ENCODE measurements at regions not wholly inside any gene's neighbourhood (a gene's known extent, or its start where the extent isn't known, plus 50 kb on each side); places are given as distances from the start of the nearest gene placed in this dataset.

DNA sequence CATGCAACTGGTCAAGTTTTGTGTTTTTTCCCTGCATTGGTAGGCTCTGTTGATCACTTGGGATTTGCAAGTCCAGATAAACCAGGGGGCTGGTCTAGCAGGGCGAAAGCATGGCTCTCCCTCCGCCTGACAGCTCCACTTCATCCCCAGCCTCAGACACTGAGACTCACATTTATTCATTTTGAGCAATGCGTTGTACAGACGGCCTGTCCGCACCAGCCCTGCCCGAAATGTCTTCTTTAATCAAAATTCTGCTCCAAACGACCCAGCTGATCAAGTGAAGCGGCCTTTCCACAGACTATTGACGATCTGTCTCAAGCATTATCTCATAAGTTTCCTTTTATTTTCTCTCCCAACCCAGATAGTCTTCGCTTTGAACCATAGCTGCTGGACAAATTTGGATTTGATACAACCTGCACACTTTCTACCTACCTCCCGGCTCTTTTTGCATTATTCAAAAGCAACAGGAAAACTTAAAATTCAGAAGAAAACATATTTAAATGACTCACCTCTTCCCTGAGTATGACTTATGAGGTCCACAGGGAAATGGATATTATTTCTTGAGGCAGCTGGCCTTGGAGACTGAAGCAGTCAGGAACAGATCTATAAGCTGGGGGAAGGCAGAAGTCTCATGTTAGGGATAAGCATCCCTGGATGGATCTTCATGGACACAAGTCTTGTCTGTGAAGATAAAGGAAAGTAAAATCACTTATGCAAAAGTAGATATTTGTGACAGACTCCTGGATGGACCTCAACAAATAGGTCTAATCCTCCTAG lies 498.9 kb upstream of the MGMT start:
- no peak overlapping the region for H3K4me3 Mint-ChIP-seq
- no peaks in the 10 kb centered on the region for H3K36me3 Mint-ChIP-seq (ENCODE audit: low read depth)
- peaks cover 10% of the 10 kb centered on the region for H3K27me3 Mint-ChIP-seq
- no peaks in the 10 kb centered on the region for H3K4me1 Mint-ChIP-seq (ENCODE audit: low read depth)
- no peaks in the 10 kb centered on the region for H3K9me3 Mint-ChIP-seq
- H3K27ac Mint-ChIP-seq: no peak overlapping the region

- H3K27me3 Mint-ChIP-seq: peaks cover 14% of the 10 kb centered on the region
Measured at GRCh38 chr10:128969551-128969950, 497.5 kb upstream of the MGMT start.

DNA sequence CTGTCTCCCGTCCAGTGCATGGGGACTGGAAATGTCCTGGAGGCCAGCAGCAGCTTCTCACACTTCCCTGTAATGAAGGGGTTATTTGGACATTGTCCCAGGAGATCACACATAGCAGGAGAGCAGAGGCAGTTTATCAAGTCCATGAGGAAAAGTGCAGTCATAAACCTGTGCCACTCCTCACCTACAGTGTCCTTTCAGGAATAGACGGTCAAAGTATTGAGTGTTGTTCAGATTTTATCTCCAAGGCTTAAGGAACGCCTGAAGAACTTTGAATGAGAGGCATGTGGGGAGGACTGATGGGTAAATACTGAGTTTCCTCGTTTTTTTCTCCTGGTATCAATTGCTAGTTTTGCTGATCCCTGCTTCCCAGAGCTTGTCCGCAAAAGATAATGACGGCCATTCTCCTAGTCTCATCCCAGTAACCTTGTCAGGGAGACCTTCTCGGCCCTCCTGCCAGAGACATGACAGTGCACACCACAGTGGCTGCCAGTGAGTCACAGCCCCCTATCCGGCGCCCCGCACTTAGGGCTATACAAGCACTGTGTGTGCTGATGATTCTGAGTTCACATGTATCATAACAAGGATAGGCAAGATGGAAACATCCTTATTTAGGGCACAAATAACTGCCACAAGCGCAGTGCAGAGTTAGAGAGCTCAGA lies 495.5 kb upstream of the MGMT start:
- no peaks in the 10 kb centered on the region for H3K9me3 Mint-ChIP-seq
- no peaks in the 10 kb centered on the region for H3K4me1 Mint-ChIP-seq (ENCODE audit: low read depth)
- peaks cover 19% of the 10 kb centered on the region for H3K27me3 Mint-ChIP-seq
- no peaks in the 10 kb centered on the region for H3K36me3 Mint-ChIP-seq (ENCODE audit: low read depth)
- no peak overlapping the region for H3K4me3 Mint-ChIP-seq
- no peak overlapping the region for H3K27ac Mint-ChIP-seq

More at GRCh38 chr10:128969551-128969950, 497.5 kb upstream of the MGMT start:
- no peaks in the 10 kb centered on the region for H3K4me1 Mint-ChIP-seq (ENCODE audit: low read depth)
- no peak overlapping the region for H3K4me3 Mint-ChIP-seq
- no peaks in the 10 kb centered on the region for H3K36me3 Mint-ChIP-seq (ENCODE audit: low read depth)
- H3K27ac Mint-ChIP-seq: no peak overlapping the region
- H3K9me3 Mint-ChIP-seq: no peaks in the 10 kb centered on the region

GRCh38 chr10:128972036-128972405 lies 495.0 kb upstream of the MGMT start:
- H3K9me3 Mint-ChIP-seq: no peaks in the 10 kb centered on the region
- H3K27ac Mint-ChIP-seq: no peak overlapping the region
- H3K36me3 Mint-ChIP-seq (ENCODE audit: low read depth): no peaks in the 10 kb centered on the region
- peaks cover 17% of the 10 kb centered on the region for H3K27me3 Mint-ChIP-seq
- H3K4me1 Mint-ChIP-seq (ENCODE audit: low read depth): no peaks in the 10 kb centered on the region
- H3K4me3 Mint-ChIP-seq: no peak overlapping the region

DNA sequence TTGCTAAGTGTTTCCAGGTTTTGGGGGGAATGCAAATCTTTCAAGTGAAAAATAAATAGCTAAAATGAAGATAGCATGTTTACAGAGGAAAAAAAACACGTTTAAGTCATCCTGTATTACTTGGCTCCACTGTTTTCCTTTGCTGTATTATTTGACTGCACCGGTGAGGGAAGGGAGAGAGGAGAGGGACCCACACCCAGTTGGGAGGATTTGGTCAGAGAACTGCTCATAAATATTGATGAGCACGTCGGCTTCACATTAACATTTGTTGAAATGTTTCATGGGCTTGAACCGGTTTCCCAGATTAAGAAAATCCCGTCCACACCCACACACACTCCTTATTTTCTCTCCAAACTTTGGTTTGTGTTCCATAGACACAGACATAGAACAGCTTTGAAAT lies 493.8 kb upstream of the MGMT start:
- no peak overlapping the region for H3K27ac Mint-ChIP-seq
- H3K4me1 Mint-ChIP-seq (ENCODE audit: low read depth): no peaks in the 10 kb centered on the region
- H3K4me3 Mint-ChIP-seq: no peak overlapping the region
- no peaks in the 10 kb centered on the region for H3K36me3 Mint-ChIP-seq (ENCODE audit: low read depth)
- H3K27me3 Mint-ChIP-seq: peaks cover 17% of the 10 kb centered on the region
- no peaks in the 10 kb centered on the region for H3K9me3 Mint-ChIP-seq

GRCh38 chr10:128976856-128977255 lies 490.2 kb upstream of the MGMT start:
- Mint-ChIP-seq H3K4me1 (ENCODE audit: low read depth) (no peaks in the 10 kb centered on the region), H3K27me3 (peaks cover 10% of the 10 kb centered on the region), H3K4me3 (no peak overlapping the region), H3K9me3 (no peaks in the 10 kb centered on the region), H3K36me3 (ENCODE audit: low read depth) (no peaks in the 10 kb centered on the region), H3K27ac (no peak overlapping the region)

- Mint-ChIP-seq H3K4me1 (ENCODE audit: low read depth) (no peaks in the 10 kb centered on the region), H3K27me3 (peaks cover 10% of the 10 kb centered on the region), H3K9me3 (no peaks in the 10 kb centered on the region), H3K27ac (no peak overlapping the region), H3K4me3 (no peak overlapping the region), H3K36me3 (ENCODE audit: low read depth) (no peaks in the 10 kb centered on the region)
Measured at GRCh38 chr10:128978211-128978610, 488.8 kb upstream of the MGMT start.

- H3K9me3 Mint-ChIP-seq: no peaks in the 10 kb centered on the region
Measured at GRCh38 chr10:128979405-128979804, 487.6 kb upstream of the MGMT start.

GRCh38 chr10:128981251-128981650 lies 485.8 kb upstream of the MGMT start:
- no peak overlapping the region for H3K27ac Mint-ChIP-seq
- no peaks in the 10 kb centered on the region for H3K27me3 Mint-ChIP-seq
- H3K4me3 Mint-ChIP-seq: no peak overlapping the region
- H3K36me3 Mint-ChIP-seq (ENCODE audit: low read depth): no peaks in the 10 kb centered on the region
- H3K9me3 Mint-ChIP-seq: no peaks in the 10 kb centered on the region
- no peaks in the 10 kb centered on the region for H3K4me1 Mint-ChIP-seq (ENCODE audit: low read depth)

More at GRCh38 chr10:128979405-128979804, 487.6 kb upstream of the MGMT start:
- no peak overlapping the region for H3K4me3 Mint-ChIP-seq
- H3K36me3 Mint-ChIP-seq (ENCODE audit: low read depth): no peaks in the 10 kb centered on the region
- no peaks in the 10 kb centered on the region for H3K4me1 Mint-ChIP-seq (ENCODE audit: low read depth)
- H3K27me3 Mint-ChIP-seq: peaks cover 6% of the 10 kb centered on the region
- no peak overlapping the region for H3K27ac Mint-ChIP-seq

GRCh38 chr10:128981881-128982615 lies 485.0 kb upstream of the MGMT start:
- Mint-ChIP-seq H3K4me3 (no peak overlapping the region), H3K27ac (no peak overlapping the region), H3K9me3 (no peaks in the 10 kb centered on the region), H3K4me1 (ENCODE audit: low read depth) (no peaks in the 10 kb centered on the region), H3K27me3 (no peaks in the 10 kb centered on the region), H3K36me3 (ENCODE audit: low read depth) (no peaks in the 10 kb centered on the region)

GRCh38 chr10:128982616-128982915 lies 484.5 kb upstream of the MGMT start:
- Mint-ChIP-seq H3K27me3 (no peaks in the 10 kb centered on the region), H3K27ac (no peak overlapping the region), H3K36me3 (ENCODE audit: low read depth) (no peaks in the 10 kb centered on the region), H3K9me3 (no peaks in the 10 kb centered on the region), H3K4me1 (ENCODE audit: low read depth) (no peaks in the 10 kb centered on the region), H3K4me3 (no peak overlapping the region)

- peaks cover 4% of the 10 kb centered on the region for H3K27me3 Mint-ChIP-seq
- no peaks in the 10 kb centered on the region for H3K9me3 Mint-ChIP-seq
- H3K36me3 Mint-ChIP-seq (ENCODE audit: low read depth): no peaks in the 10 kb centered on the region
- H3K4me3 Mint-ChIP-seq: no peak overlapping the region
- no peaks in the 10 kb centered on the region for H3K4me1 Mint-ChIP-seq (ENCODE audit: low read depth)
- H3K27ac Mint-ChIP-seq: no peak overlapping the region
Measured at GRCh38 chr10:128985036-128985435, 482.0 kb upstream of the MGMT start.

DNA sequence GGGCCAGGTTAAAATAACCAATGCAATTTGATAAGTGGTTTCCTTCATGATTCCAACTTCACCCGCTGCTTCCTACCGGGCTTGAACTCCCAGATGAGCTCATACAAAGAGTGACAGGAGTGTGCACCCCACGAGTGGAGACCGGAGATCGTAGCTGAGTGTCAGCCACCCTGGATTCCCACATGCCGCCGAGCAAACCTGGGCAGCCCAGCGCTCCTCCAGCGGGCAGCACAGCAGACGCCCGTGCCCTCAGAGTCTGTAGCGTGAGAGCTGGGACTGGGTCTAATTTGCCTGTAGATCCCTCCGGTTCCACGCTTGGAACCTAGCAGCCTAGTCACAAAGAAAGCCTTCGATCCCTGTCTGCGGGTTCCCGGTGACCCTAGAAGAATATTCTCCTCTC lies 476.1 kb upstream of the MGMT start:
- no peaks in the 10 kb centered on the region for H3K9me3 Mint-ChIP-seq
- H3K27me3 Mint-ChIP-seq: peaks cover 4% of the 10 kb centered on the region
- H3K4me1 Mint-ChIP-seq (ENCODE audit: low read depth): no peaks in the 10 kb centered on the region
- no peak overlapping the region for H3K4me3 Mint-ChIP-seq
- H3K27ac Mint-ChIP-seq: no peak overlapping the region
- H3K36me3 Mint-ChIP-seq (ENCODE audit: low read depth): no peaks in the 10 kb centered on the region

DNA sequence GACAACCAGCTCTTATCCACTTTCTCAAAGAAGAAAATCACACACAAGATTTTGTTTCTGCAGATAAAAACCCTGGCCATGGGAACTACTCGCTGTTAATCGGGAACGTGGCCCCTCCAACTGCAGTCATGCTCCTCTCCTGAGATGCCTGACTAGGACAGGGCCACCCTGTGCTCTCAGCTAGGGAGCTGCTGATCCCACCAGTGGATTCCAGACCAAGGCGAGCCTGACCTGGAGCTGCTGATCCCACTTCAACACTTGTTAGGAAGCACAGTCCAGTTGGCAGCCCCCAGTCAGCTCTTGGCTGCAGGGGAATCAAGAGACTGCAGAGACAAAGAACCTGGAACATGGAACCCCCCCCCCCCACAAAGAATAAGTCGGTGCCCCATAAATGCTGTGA lies 474.3 kb upstream of the MGMT start:
- Mint-ChIP-seq H3K27ac (no peak overlapping the region), H3K36me3 (ENCODE audit: low read depth) (no peaks in the 10 kb centered on the region), H3K9me3 (no peaks in the 10 kb centered on the region), H3K4me1 (ENCODE audit: low read depth) (no peaks in the 10 kb centered on the region), H3K4me3 (no peak overlapping the region), H3K27me3 (peaks cover 4% of the 10 kb centered on the region)

DNA sequence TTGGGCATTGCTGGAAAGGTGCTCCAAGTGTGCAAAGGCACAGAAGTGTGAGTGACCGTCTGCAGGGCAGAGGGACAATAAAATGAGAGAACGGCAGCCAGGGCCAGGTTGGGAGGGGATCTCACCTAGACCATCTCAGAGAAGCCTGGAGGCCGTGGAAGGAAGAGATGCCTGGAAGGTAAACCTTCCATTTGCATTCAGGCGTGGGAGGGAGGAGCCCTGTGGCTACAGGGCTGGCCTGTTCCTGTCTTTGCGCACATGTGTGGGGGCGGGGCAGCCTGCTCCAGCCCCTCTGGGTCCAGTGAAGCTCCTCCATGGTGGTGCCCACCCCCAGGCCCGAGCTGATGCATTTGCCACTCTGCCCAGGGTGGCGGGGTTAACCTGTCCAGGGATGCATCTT lies 473.6 kb upstream of the MGMT start:
- no peak overlapping the region for H3K27ac Mint-ChIP-seq
- H3K4me1 Mint-ChIP-seq (ENCODE audit: low read depth): no peaks in the 10 kb centered on the region
- H3K27me3 Mint-ChIP-seq: no peaks in the 10 kb centered on the region
- H3K4me3 Mint-ChIP-seq: no peak overlapping the region
- no peaks in the 10 kb centered on the region for H3K9me3 Mint-ChIP-seq
- no peaks in the 10 kb centered on the region for H3K36me3 Mint-ChIP-seq (ENCODE audit: low read depth)

Measured in stimulated activated naive CD8-positive, alpha-beta T cell treated with anti-CD3 and anti-CD28 coated beads, Interleukin-15, Interleukin-2, amounts not matched to agents 100 ng/mL and 50 ng/mL, for 24 hours (primary cell).